Endothelial cell of umbilical vein (primary cell): ENCODE measurements at regions not wholly inside any gene's neighbourhood (a gene's known extent, or its start where the extent isn't known, plus 50 kb on each side); places are given as distances from the start of the nearest gene placed in this dataset.

ENCODE experiments used
- EZH2 ChIP-seq: IDR thresholded peaks from 2 replicates; pipeline ENCODE4 v1.6.1; 2012; ENCODE audit warnings: borderline replicate concordance, low read depth, mild to moderate bottlenecking, moderate library complexity, low read length, inconsistent platforms; ENCODE audit not compliant: severe bottlenecking
- TF ChIP-seq, protein P1 (sequence below), 2 donors: IDR thresholded peaks; 1 replicate in 1 of 2; 2 replicates in 1 of 2; pipeline ENCODE4 v1.5.1; 2011; ENCODE audit warnings: low read length in 2 of 2, mild to moderate bottlenecking in 2 of 2, moderate library complexity in 2 of 2, control low read depth in 1 of 2, inconsistent platforms in 1 of 2, low read depth in 1 of 2; ENCODE audit not compliant: insufficient read depth in 1 of 2; ENCODE audit errors: extremely low read depth in 1 of 2

DNA sequence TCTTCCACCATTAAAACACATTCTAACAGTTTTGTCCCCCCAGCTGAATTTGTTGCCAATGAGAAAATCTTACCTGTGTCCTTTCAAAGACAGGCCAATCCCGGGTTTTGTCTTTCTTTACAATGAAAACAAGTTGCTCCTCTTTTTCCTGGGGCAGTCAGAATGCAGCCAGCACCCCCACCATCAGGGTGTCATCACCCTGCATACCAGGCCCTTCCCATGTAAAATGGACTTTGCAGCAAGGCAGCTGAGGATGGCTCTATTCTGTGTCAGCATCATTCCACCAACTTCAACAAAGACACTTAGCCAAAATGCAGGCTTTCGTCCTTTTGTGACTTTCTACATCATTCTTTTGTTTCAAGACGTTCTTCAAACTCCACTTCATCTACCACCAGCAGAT, 490.9 kb downstream of the OCA2 start:
- TF ChIP-seq, protein P1, sequence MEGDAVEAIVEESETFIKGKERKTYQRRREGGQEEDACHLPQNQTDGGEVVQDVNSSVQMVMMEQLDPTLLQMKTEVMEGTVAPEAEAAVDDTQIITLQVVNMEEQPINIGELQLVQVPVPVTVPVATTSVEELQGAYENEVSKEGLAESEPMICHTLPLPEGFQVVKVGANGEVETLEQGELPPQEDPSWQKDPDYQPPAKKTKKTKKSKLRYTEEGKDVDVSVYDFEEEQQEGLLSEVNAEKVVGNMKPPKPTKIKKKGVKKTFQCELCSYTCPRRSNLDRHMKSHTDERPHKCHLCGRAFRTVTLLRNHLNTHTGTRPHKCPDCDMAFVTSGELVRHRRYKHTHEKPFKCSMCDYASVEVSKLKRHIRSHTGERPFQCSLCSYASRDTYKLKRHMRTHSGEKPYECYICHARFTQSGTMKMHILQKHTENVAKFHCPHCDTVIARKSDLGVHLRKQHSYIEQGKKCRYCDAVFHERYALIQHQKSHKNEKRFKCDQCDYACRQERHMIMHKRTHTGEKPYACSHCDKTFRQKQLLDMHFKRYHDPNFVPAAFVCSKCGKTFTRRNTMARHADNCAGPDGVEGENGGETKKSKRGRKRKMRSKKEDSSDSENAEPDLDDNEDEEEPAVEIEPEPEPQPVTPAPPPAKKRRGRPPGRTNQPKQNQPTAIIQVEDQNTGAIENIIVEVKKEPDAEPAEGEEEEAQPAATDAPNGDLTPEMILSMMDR (IDR thresholded peaks at IDR 0.05; ENCODE audit: extremely low read depth in 1 of 2, insufficient read depth in 1 of 2, low read depth in 1 of 2, low read length in 2 of 2), result no peak
- no peak for TF ChIP-seq EZH2
